Osteocyte (in vitro differentiated cells): ENCODE measurements at regions not wholly inside any gene's neighbourhood (a gene's known extent, or its start where the extent isn't known, plus 50 kb on each side); places are given as distances from the start of the nearest gene placed in this dataset.

Experiments used
- DNase-seq: peaks from one replicate; pipeline ENCODE4 v3.0.0; 2021; ENCODE audit warnings: mixed read lengths; ENCODE audit not compliant: unreplicated experiment; ENCODE audit errors: extremely low spot score
- H3K27ac Mint-ChIP-seq: one replicate; pipeline ENCODE4 v1.8.0; 2021; ENCODE audit warnings: mild to moderate bottlenecking, mixed read lengths; ENCODE audit not compliant: unreplicated experiment
- H3K27me3 Mint-ChIP-seq: one replicate; pipeline ENCODE4 v1.8.0; 2021; ENCODE audit warnings: mixed read lengths; ENCODE audit not compliant: unreplicated experiment
- H3K36me3 Mint-ChIP-seq: one replicate; pipeline ENCODE4 v1.8.0; 2021; ENCODE audit warnings: mixed read lengths; ENCODE audit not compliant: unreplicated experiment
- H3K4me1 Mint-ChIP-seq: one replicate; pipeline ENCODE4 v1.8.0; 2021; ENCODE audit warnings: mixed read lengths; ENCODE audit not compliant: unreplicated experiment
- H3K4me3 Mint-ChIP-seq: one replicate; pipeline ENCODE4 v1.8.0; 2021; ENCODE audit warnings: mild to moderate bottlenecking, moderate library complexity, mixed read lengths; ENCODE audit not compliant: unreplicated experiment
- H3K9me3 Mint-ChIP-seq: one replicate; pipeline ENCODE4 v1.8.0; 2021; ENCODE audit warnings: mixed read lengths; ENCODE audit not compliant: unreplicated experiment
- CTCF ChIP-seq: fragments of 200-600 bp; sonication (generic); IDR thresholded peaks from 2 replicates; pipeline ENCODE4 v1.5.0; 2021; ENCODE audit warnings: antibody characterized with exemption, mild to moderate bottlenecking, moderate library complexity

GRCh38 chr10:128631801-128632241 lies 505.6 kb upstream of the MKI67 start:
- Mint-ChIP-seq H3K4me3 (no peak overlapping the region), H3K4me1 (no peaks in the 10 kb centered on the region), H3K9me3 (peaks cover 11% of the 10 kb centered on the region), H3K36me3 (no peaks in the 10 kb centered on the region), H3K27me3 (no peaks in the 10 kb centered on the region), H3K27ac (no peak overlapping the region)
- DNase-seq, result no peak
- peak; percentile 41 for TF ChIP-seq CTCF

GRCh38 chr10:128632694-128633093 lies 506.5 kb upstream of the MKI67 start:
- H3K4me1 Mint-ChIP-seq, result no peaks in the 10 kb centered on the region

GRCh38 chr10:128633864-128634540 lies 507.8 kb upstream of the MKI67 start:
- no peak for TF ChIP-seq CTCF
- Mint-ChIP-seq H3K4me3 (no peak overlapping the region), H3K4me1 (no peaks in the 10 kb centered on the region), H3K9me3 (peaks cover 8% of the 10 kb centered on the region), H3K27ac (no peak overlapping the region), H3K36me3 (no peaks in the 10 kb centered on the region), H3K27me3 (no peaks in the 10 kb centered on the region)
- no peak for DNase-seq

More at GRCh38 chr10:128632694-128633093, 506.5 kb upstream of the MKI67 start:
- no peaks in the 10 kb centered on the region for H3K36me3 Mint-ChIP-seq
- H3K27me3 Mint-ChIP-seq, result no peaks in the 10 kb centered on the region
- no peak for TF ChIP-seq CTCF
- H3K9me3 Mint-ChIP-seq, result peaks cover 10% of the 10 kb centered on the region
- no peak overlapping the region for H3K4me3 Mint-ChIP-seq
- DNase-seq, result no peak
- H3K27ac Mint-ChIP-seq, result no peak overlapping the region

GRCh38 chr10:128642023-128642422 lies 515.8 kb upstream of the MKI67 start:
- Mint-ChIP-seq H3K36me3 (no peaks in the 10 kb centered on the region), H3K27ac (no peak overlapping the region), H3K4me3 (no peak overlapping the region), H3K9me3 (peaks cover 32% of the 10 kb centered on the region), H3K4me1 (no peaks in the 10 kb centered on the region), H3K27me3 (no peaks in the 10 kb centered on the region)
- TF ChIP-seq CTCF, result no peak
- no peak for DNase-seq

GRCh38 chr10:128642502-128642901 lies 516.3 kb upstream of the MKI67 start:
- no peak for TF ChIP-seq CTCF
- H3K36me3 Mint-ChIP-seq, result no peaks in the 10 kb centered on the region
- no peak for DNase-seq
- no peaks in the 10 kb centered on the region for H3K4me1 Mint-ChIP-seq
- no peak overlapping the region for H3K27ac Mint-ChIP-seq
- no peaks in the 10 kb centered on the region for H3K27me3 Mint-ChIP-seq
- H3K4me3 Mint-ChIP-seq, result no peak overlapping the region
- H3K9me3 Mint-ChIP-seq, result peaks cover 34% of the 10 kb centered on the region
